K562 (cell line): ENCODE measurements at regions not wholly inside any gene's neighbourhood (a gene's known extent, or its start where the extent isn't known, plus 50 kb on each side); places are given as distances from the start of the nearest gene placed in this dataset.

Source experiments
- ATAC-seq: fragments of 200-7000 bp; cut with Tn5 transposase; 3 replicates; pipeline ENCODE4 v1.9.1; 2020; ENCODE audit warnings: moderate library complexity
- BruUV-seq: library from RNA; stranded (reverse); fragments of 400-500 nt; replicated peaks from 2 replicates; lab custom pipeline; 2021; lab: Mats Ljungman, UMichigan
- CTCF ChIA-PET: fragments of 300-600 bp; formaldehyde crosslinking; extraction: SDS; loops from one replicate; lab custom pipeline; 2021; ENCODE audit warnings: low intra/inter-chr PET ratio; lab: Yijun Ruan, JAX
- POLR2A ChIA-PET: fragments of 300-600, 350-650 bp; sonication (Branson Sonifier 250); formaldehyde crosslinking; extraction: SDS; loops from one replicate; lab custom pipeline; 2021; ENCODE audit warnings: antibody characterized with exemption, inconsistent platforms; lab: Yijun Ruan, JAX
- DNase-seq, 4 experiments: peaks; one replicate each; pipeline versions ENCODE4 v3.0.0 to v3.0.0-alpha.2; 2011 to 2018; ENCODE audit warnings: low spot score in 3 of 4, mixed read lengths in 3 of 4; ENCODE audit errors: extremely low read depth in 1 of 4
- FAIRE-seq: peaks from 2 replicates; lab custom pipeline; 2011; peaks lifted over from hg19 to GRCh38; lab: Jason Lieb, UNC
- H2AFZ ChIP-seq: 2 replicates; pipeline ENCODE4 v1.6.0; 2011; ENCODE audit warnings: low read depth, low read length, control low read depth, inconsistent platforms
- H3K27ac ChIP-seq: fragments of 200-600 bp; 3 replicates; pipeline ENCODE4 v1.8.0; 2011; ENCODE audit warnings: low read depth, mild to moderate bottlenecking, control low read depth, inconsistent platforms, low read length, moderate library complexity, mixed read lengths; ENCODE audit errors: extremely low read depth
- H3K27me3 ChIP-seq, 2 experiments: fragments of 300-600 bp in 1 of 2; 2 replicates in 1 of 2; 3 replicates in 1 of 2; pipeline versions ENCODE4 v1.6.0 to v1.8.0; 2011; ENCODE audit warnings: inconsistent platforms in 2 of 2, low read length in 2 of 2, mild to moderate bottlenecking in 1 of 2, mixed read lengths in 1 of 2, moderate library complexity in 1 of 2; ENCODE audit not compliant: control insufficient read depth in 2 of 2, insufficient read depth in 2 of 2
- H3K36me3 ChIP-seq: fragments of 300-600 bp; 3 replicates; pipeline ENCODE4 v1.8.0; 2011; ENCODE audit warnings: mild to moderate bottlenecking, low read length, inconsistent platforms; ENCODE audit not compliant: control insufficient read depth, insufficient read depth
- H3K4me1 ChIP-seq, 2 experiments: fragments of 200-600 bp in 1 of 2; replicated peaks in 1 of 2; 2 replicates in 1 of 2; 3 replicates in 1 of 2; pipeline versions ENCODE4 v1.5.1 to v1.8.0; 2011; ENCODE audit warnings: inconsistent platforms in 2 of 2, low read length in 2 of 2, mild to moderate bottlenecking in 1 of 2, mixed read lengths in 1 of 2, moderate library complexity in 1 of 2; ENCODE audit not compliant: control insufficient read depth in 2 of 2, insufficient read depth in 2 of 2
- H3K4me2 ChIP-seq: 2 replicates; pipeline ENCODE4 v1.6.1; 2011; ENCODE audit warnings: low read length, control low read depth, inconsistent platforms, mixed read lengths; ENCODE audit not compliant: insufficient read depth
- H3K4me3 ChIP-seq: fragments of 200-600 bp; sonication (generic), shearing (Covaris generic); 2 replicates; pipeline ENCODE4 v1.5.1; 2016; ENCODE audit warnings: control low read depth, inconsistent platforms
- H3K79me2 ChIP-seq: fragments of 200-600 bp; 3 replicates; pipeline ENCODE4 v1.8.0; 2011; ENCODE audit warnings: low read length, inconsistent platforms; ENCODE audit not compliant: control insufficient read depth, insufficient read depth
- H3K9ac ChIP-seq, 2 experiments: 2 replicates each; pipeline versions ENCODE4 v1.6.0 to v1.6.1; 2011; ENCODE audit warnings: low read depth in 2 of 2, low read length in 2 of 2, control low read depth in 1 of 2, inconsistent platforms in 1 of 2, mild to moderate bottlenecking in 1 of 2, mixed read lengths in 1 of 2; ENCODE audit not compliant: insufficient read depth in 1 of 2
- H3K9me1 ChIP-seq: one replicate; pipeline ENCODE4 v1.6.0; 2011; ENCODE audit warnings: inconsistent platforms, mild to moderate bottlenecking, low read length, moderate library complexity; ENCODE audit not compliant: control insufficient read depth, insufficient read depth
- H3K9me3 ChIP-seq: replicated peaks from 2 replicates; pipeline ENCODE4 v1.5.1; 2011; ENCODE audit warnings: low read depth, low read length, inconsistent platforms; ENCODE audit not compliant: control insufficient read depth, insufficient read depth
- H4K20me1 ChIP-seq: replicated peaks from 2 replicates; pipeline ENCODE4 v1.6.1; 2011; ENCODE audit warnings: low read length, inconsistent platforms, mixed read lengths; ENCODE audit not compliant: control insufficient read depth, insufficient read depth
- BRD4 ChIP-seq: fragments of 200-600 bp; sonication (generic); IDR thresholded peaks from 2 replicates; pipeline ENCODE4 v1.6.1; 2017; ENCODE audit warnings: inconsistent platforms
- CHD2 ChIP-seq: IDR thresholded peaks from 2 replicates; pipeline ENCODE4 v1.6.1; 2011; ENCODE audit warnings: low read depth, low read length
- PHF21A ChIP-seq: fragments of 450-650 bp; IDR thresholded peaks from 2 replicates; pipeline ENCODE4 v1.6.1; 2017; ENCODE audit warnings: low read depth, borderline replicate concordance
- ZKSCAN8 ChIP-seq: fragments of 200-800 bp; sonication (Bioruptor generic); IDR thresholded peaks from 2 replicates; pipeline ENCODE4 v1.6.1; 2016; ENCODE audit warnings: missing genetic modification characterization, missing compliant biosample characterization
- ZNF253 ChIP-seq: fragments of 250-450 bp; sonication (Bioruptor Pico); conservative IDR thresholded peaks from 2 replicates; pipeline ENCODE4 v1.6.1; 2021; ENCODE audit warnings: mild to moderate bottlenecking
- WGBS: fragments of 100-300 bp; shearing (Covaris generic); methylation state at CpG from one replicate; pipeline ENCODE4 v1.1.6; 2016; ENCODE audit warnings: low coverage, mixed read lengths; ENCODE audit not compliant: insufficient coverage; ENCODE audit errors: missing lambda C conversion rate; 5-methylcytosine and 5-hydroxymethylcytosine counted together
- in situ Hi-C: fragments of 300-500 bp; cut with MboI; formaldehyde crosslinking; loops from 4 replicates; pipeline ENCODE4 v1.15.0; 2018; ENCODE audit warnings: inconsistent platforms, mixed read lengths
- intact Hi-C: fragments of 100-400 bp; cut with micrococcal nuclease; formaldehyde crosslinking; loops from 2 replicates; pipeline ENCODE4 v1.14.2; 2022
- TF ChIP-seq, protein P1 (sequence below): fragments of 450-650 bp; conservative IDR thresholded peaks from 2 replicates; pipeline ENCODE4 v1.6.1; 2016; ENCODE audit warnings: missing genetic modification characterization, low read depth, mild to moderate bottlenecking, control low read depth, missing compliant biosample characterization
- TF ChIP-seq, protein P2 (sequence below), 3 experiments: IDR thresholded peaks in 2 of 3; conservative IDR thresholded peaks in 1 of 3; 2 replicates each; pipeline ENCODE4 v1.5.1; 2011 to 2012; ENCODE audit warnings: low read length in 3 of 3, mild to moderate bottlenecking in 3 of 3, control low read depth in 2 of 3, improper control_type of control experiment in 1 of 3, inconsistent platforms in 1 of 3, low read depth in 1 of 3, mixed read lengths in 1 of 3, moderate library complexity in 1 of 3; ENCODE audit not compliant: insufficient read depth in 2 of 3

DNA sequence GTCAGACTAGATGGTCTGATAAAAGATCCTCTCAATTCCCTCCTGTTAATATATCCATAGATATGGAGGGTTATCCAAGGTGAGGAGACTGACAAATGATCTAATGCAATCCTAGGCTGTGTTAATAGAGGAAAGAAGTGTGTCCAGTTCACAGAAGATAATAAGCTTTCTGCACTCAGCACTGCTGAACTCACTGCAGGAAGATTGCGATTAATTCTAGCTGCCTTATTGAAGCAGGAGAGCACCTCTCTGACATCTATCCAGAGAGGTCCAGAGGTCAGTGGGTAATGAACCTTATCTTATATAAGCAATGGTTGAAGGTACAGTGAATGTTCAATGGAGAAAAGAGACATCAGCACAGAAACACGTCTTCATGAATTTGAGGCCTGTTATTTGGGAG lies 75.9 kb upstream of the SLC10A2 start:
- Histone ChIP-seq H3K36me3 (no peaks in the 10 kb centered on the region), H4K20me1 (no peaks in the 10 kb centered on the region), H3K4me1 (no peaks in the 10 kb centered on the region), H2AFZ (no peak overlapping the region), H3K4me3 (no peak overlapping the region), H3K9me1 (no peaks in the 10 kb centered on the region), H3K9me3 (no peaks in the 10 kb centered on the region), H3K4me2 (no peak overlapping the region), H3K27ac (no peak overlapping the region), H3K9ac (no peak overlapping the region), H3K79me2 (no peaks in the 10 kb centered on the region), H3K27me3 (no peaks in the 10 kb centered on the region)
- WGBS = 0% methylated on average over 2 of the region's 2 CpGs
- ChIA-PET POLR2A (no interaction called here), CTCF (no interaction called here)
- no TSS peak for BruUV-seq
- no peak for TF ChIP-seq CHD2
- TF ChIP-seq PHF21A = no peak
- TF ChIP-seq BRD4 = no peak
- no peak for DNase-seq
- in situ Hi-C loops = no loop called here
- ATAC-seq = no peak
- intact Hi-C loops = no loop called here
- FAIRE-seq = no peak

DNA sequence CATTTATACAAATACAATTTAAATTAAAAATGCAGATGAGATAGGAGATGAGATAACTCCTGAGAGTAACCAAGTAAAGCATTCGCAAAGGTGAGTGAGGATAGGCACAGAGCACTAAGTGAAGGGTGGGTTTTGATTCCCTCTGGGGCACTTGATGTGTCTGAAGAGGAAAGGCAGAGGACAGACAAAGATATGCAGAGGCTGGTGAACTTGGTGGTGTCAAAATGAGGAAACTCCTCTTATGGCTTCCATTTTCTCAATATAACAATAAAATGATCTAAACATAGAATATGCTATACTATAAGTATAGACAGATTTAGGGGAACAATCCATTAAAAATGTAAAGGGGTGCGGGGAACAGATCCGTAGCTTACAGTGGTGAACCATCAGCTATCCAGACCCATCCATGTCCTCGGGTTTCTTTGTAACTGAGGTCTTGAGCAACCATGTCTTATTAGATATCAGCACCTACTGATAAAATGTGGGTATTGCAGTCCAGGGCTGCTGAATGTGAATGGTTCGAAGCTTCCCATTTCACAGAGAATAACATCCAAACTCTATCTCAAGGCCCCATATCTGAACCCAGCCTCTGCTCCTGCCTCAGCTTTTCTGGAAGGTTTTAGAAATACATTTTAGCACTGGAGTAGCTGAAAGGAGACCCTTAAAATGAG lies 73.9 kb upstream of the SLC10A2 start:
- ATAC-seq = no peak
- Histone ChIP-seq H4K20me1 (no peaks in the 10 kb centered on the region), H3K27me3 (no peaks in the 10 kb centered on the region), H3K4me1 (no peaks in the 10 kb centered on the region), H3K9ac (no peak overlapping the region), H2AFZ (no peak overlapping the region), H3K9me3 (no peaks in the 10 kb centered on the region), H3K4me3 (no peak overlapping the region), H3K4me2 (no peak overlapping the region), H3K27ac (no peak overlapping the region), H3K9me1 (no peaks in the 10 kb centered on the region), H3K36me3 (no peaks in the 10 kb centered on the region), H3K79me2 (no peaks in the 10 kb centered on the region)
- WGBS = 1% methylated on average over 5 of the region's 5 CpGs
- DNase-seq = peak; percentile 1 to 9 (median 6)
- ChIA-PET POLR2A (no interaction called here), CTCF (no interaction called here)
- intact Hi-C loops (no loop called here), in situ Hi-C loops (no loop called here)
- no peak for FAIRE-seq
- TF ChIP-seq, protein P1, sequence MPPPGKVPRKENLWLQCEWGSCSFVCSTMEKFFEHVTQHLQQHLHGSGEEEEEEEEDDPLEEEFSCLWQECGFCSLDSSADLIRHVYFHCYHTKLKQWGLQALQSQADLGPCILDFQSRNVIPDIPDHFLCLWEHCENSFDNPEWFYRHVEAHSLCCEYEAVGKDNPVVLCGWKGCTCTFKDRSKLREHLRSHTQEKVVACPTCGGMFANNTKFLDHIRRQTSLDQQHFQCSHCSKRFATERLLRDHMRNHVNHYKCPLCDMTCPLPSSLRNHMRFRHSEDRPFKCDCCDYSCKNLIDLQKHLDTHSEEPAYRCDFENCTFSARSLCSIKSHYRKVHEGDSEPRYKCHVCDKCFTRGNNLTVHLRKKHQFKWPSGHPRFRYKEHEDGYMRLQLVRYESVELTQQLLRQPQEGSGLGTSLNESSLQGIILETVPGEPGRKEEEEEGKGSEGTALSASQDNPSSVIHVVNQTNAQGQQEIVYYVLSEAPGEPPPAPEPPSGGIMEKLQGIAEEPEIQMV = no peak
- TF ChIP-seq ZNF253 (CRISPR knock-in tag) (no peak), ZKSCAN8 (CRISPR knock-in tag) (no peak)
- TF ChIP-seq, protein P2, sequence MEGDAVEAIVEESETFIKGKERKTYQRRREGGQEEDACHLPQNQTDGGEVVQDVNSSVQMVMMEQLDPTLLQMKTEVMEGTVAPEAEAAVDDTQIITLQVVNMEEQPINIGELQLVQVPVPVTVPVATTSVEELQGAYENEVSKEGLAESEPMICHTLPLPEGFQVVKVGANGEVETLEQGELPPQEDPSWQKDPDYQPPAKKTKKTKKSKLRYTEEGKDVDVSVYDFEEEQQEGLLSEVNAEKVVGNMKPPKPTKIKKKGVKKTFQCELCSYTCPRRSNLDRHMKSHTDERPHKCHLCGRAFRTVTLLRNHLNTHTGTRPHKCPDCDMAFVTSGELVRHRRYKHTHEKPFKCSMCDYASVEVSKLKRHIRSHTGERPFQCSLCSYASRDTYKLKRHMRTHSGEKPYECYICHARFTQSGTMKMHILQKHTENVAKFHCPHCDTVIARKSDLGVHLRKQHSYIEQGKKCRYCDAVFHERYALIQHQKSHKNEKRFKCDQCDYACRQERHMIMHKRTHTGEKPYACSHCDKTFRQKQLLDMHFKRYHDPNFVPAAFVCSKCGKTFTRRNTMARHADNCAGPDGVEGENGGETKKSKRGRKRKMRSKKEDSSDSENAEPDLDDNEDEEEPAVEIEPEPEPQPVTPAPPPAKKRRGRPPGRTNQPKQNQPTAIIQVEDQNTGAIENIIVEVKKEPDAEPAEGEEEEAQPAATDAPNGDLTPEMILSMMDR (IDR thresholded peaks at IDR 0.05 in 2 of 3, conservative IDR thresholded peaks at IDR 0.05 in 1 of 3; ENCODE audit: insufficient read depth in 2 of 3, low read depth in 1 of 3, low read length in 3 of 3) = peak in 1 of 3 experiments; percentile 3; a peak in 1 of 6 replicates
- no TSS peak for BruUV-seq
